ENCODE measurements at regions not wholly inside any gene's neighbourhood (a gene's known extent, or its start where the extent isn't known, plus 50 kb on each side); places are given as distances from the start of the nearest gene placed in this dataset.

DNA sequence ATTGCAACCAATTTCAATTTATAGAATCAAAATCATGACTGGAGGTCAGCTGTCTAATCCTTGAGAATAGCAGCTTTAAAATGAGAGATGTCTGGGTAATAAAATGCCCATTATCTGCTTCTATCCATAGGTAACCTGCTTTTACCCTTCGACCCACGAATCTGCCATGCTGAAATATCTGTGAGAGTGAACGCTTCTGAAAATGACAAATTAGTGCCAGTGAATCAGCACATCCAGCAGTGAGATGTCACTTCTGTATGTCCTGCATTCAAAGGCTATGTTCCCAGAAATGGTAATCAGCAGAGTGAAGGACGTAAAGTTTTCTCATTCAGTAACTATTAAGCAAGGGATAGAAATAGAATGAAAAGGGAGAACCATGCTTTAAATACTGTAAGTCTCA is 532.4 kb upstream of the ITGA1 start:
- DNase-seq: no peak

DNA sequence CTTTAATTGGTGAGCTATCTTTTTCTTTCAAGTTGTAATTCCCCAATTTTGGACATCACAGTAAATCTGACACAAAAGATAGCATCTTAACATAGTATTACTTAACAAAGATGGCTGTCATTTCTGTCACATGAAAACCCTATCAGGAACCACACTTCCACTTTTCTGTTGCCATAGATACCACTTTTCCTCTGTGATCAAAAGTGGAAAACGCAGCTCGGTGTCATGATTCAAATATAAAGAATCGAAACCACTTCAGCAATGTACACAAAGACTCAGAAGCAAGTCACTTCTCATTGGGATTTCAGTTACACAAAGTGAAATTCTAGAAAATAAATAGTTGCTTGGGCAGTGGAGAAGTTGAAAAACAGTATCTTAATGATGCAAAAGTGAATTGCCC is 524.9 kb upstream of the ITGA1 start:
- no peak for DNase-seq

DNA sequence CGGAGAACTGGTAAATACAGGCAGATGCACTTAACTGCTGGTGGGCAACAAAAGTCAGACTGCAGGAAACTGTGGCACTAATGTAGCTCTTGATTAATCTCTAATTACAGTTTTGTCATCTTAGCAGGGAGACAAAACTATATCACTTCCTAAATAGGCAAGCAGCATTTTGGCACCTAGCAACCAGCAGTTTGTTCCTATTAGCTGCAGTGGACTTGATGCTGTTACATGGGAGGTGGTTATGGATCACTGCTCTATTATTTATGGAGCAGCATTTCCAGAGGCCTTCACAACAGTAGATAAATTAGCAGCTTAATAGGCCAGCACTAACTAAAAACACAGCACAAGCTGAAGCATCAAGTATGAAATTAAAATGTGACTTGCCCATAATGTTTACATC is 518.3 kb upstream of the ITGA1 start:
- peak; percentile 53 for DNase-seq

DNA sequence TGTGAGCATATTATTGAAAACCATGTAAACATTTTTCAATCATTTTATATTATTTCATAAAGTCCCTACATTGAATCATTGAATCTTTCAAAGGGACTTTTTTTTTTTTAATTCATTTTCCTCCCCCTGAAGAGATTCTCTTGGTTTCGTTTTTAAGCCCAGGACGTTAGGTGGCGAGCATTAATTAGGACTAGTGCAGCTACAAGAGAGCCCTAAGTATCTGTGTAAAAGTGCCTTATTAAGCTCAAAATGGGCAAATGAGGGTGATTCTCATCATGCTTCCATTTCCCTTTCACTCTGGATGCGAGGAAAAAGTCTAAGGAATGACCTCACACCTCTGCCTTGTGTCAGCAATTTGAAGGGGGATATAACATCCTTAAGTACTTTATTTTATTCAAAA is 517.9 kb upstream of the ITGA1 start:
- DNase-seq: peak; percentile 24

DNA sequence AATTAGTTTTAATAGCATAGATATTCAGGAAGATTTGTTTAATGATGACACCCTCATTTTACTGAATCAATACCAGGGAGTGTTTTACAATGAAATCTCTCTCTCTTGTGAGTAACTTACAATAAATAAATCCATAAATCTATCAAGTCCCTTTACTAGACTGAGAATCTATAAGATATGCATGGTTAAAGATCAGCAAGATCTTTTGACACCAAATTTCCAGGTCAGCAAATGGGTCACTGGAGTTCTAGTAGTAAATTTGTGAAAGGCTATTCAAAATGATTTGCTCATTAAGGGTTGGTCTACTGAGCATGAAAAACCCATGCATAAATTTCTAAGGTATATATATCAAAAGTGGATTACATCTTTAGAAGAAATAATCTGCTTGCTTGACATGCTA is 512.1 kb upstream of the ITGA1 start:
- DNase-seq: no peak

DNA sequence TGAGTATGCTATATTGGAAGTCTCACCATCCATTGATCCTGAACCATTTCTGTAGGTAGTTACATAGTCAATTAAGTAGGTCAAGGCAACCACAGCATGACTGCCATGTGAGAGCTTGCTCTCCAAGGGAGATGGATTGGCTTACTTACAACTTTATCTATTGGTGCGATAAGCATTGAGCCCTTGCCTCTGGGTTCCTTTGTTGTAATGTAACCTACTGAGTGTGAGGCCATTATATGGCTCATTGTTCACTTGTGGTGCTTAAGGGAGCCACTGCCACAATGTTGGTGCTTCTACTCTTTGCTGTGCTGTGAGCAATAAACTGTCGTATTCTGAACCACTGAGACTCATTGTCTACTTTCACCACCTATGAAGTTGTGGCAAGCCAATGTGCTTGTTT is 510.6 kb upstream of the ITGA1 start:
- no peak for DNase-seq

DNA sequence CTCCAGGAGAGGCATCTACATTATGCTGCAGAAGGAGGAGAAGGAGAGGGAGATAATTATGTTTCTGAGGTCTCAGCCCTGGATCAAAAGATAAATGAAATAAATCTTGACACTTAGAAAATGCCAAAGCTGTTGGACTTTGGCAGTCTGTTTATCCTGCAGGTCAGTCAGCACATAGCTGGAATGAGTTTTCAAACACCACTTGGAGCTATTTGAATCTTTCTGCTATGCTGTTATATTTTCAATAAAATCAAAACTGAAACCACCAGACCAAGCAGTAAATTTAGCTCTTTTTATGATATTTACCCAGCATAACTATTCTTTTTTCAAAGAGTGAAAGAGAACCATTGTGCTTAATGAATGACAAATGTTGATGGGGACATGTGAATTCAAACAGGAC is 505.1 kb upstream of the ITGA1 start:
- no peak for DNase-seq

DNA sequence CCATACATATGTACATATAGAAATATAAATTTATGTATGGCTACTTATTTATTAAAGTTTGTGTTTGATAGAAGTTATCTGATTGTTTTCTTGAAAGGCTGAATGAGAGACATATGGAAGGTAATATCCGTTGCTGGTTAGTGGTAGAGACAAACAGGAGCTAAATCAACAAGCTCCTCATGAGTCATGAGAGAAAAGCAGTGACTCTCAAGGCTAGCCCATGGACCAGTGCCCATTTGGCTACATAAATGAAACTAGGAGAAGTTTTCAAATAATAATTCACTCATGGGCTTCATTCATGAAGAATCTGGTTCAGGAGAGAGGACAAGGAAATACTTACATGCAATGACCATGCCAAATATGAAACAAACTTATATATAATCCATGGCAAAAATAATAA is 504.5 kb upstream of the ITGA1 start:
- DNase-seq: no peak

DNA sequence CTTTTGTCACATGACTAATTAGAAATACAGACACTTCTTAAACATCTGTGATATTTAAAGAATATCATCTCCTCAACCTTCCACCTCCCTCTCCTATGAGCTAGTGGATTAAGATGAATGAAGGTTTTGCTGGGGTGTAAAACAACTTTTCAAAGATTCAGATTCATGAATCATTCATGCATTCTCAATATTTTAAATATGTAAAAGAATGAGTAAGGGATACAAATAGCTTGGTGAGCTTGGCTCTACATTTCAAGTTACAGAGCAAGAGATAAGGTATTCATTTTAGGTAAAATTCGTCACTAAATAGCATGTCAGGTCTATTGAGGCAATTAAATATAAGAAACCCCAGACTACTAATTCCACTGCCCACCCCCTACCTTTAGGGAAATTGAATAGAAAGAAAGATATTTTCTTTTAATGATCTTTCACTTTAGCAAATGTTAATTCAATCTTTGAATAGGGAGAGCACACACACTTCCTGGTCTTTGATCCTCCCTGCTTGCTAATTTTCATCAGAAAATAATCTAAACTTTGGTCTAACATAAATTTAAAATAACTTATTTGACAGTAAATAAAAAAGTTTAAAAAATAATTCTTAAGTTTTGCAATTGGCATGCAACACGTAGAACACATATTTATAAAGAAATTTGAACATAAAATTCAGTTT is 486.9 kb upstream of the ITGA1 start:
- DNase-seq: no peak

DNA sequence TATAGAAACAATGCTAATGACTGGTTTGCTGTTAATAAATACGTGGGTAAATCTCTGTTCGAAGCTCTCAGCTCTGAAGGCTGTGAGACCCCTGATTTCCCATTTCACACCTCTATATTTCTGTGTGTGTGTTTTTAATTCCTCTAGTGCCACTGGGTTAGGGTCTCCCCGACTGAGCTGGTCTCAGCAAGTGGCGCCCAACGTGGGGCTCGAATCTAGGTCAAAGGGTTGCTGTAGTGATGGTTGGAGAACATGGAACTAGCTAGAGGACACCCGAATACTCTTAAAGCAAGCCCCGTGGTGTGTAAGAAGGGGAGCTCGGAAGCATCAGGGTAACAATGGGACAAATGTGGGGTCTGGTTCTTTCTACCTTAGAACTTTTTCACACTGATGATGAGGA is 482.9 kb upstream of the ITGA1 start:
- DNase-seq: peak; percentile 5

DNA sequence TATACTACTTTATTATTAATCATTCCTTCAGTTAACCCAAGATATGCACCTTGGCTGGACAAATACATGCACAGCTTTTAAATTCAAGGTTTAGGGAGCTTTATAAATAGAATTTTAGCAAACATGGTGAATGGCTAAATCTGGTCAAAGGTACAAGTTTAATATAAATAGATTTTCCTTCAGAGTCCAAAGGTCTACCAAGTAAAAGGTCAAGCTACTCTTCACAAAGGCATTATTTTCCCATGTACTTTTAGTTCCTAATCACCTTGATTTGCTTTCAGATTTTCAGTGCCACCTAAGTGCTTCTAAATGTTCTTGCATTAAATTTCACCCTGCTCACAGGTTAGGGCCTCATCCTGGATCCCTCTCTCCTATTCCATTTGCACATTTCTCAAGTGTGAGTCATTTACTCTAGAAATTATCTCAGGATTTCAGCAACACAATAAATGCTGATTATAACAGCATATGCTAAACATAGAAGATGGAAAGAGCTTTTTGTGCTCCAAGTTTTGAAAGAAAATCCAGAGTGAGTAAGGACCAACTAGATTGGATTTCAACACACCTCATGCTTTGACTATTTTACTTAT is 459.4 kb upstream of the ITGA1 start:
- DNase-seq: no peak

DNA sequence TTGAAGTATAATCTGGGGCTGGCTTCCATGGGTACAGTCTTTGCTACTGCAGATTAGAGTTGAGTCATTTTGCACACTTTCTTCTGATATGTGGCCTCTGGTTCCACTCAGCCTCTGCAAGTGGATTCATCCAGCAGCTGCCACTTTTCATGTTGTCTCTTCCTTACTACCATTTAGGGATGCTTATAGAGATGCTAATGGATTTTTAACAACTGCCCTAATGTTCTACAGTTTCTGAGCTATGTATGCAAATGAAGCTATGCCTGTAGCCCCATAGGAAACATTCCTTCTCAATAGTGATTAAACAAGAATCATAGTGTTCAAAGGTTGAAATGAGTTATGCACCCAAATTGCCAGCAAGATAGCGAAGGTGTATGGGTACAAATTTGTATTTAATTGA is 456.0 kb upstream of the ITGA1 start:
- DNase-seq: no peak

DNA sequence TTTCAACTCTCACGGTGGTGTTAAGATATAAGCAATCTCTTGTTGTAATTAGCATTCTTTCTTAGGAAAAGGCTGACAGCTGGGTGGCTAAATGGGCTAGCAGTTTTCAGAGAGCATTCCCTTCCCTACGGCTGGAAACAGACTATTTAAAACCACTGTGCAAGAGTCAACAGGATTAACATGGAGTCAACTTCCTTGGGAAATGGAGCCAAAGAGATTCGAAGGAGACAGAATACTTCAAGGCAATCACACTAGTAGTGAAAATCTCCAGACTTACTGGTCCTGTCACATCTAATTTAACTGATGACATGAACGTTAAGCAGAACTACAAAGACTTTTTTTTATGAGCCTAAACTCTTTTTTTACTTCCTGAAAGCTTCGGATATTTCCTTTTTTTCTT is 453.3 kb upstream of the ITGA1 start:
- no peak for DNase-seq

DNA sequence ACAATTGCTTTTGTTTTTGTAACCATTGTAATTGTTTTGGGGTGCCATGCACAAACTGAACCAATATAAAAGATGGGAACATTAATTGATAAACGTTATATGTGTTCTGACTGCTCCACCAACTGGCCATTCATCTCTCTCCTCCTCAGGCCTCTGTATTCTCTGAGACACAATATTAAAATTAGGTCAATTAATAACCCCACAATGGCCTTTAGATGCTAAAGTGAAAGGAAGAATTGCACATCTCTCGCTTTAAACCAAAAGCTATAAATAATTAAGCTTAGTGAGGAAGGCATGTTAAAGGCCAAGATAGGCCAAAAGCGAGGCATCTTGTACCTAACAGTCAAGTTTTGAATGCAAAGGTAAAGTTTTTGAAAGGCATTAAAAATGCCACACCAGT is 448.4 kb upstream of the ITGA1 start:
- DNase-seq: no peak

DNA sequence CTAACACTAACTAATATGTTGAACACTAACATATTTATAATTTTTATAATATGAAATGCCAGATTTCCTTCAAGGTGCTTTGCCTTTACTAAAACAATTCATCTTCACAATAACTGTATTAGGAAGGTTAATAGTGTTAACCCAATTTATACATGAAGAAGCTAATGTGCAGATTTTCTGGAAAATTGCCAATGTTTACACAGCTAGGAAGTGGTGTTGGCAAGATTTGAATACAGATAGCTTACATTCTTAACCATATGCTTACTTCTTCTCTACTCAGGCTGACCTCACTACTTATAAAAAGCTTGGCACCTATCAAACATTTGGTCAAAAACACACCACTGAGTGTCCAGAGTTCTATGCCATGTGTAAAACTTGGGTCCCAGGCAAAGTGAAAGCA is 445.4 kb upstream of the ITGA1 start:
- DNase-seq: no peak

DNA sequence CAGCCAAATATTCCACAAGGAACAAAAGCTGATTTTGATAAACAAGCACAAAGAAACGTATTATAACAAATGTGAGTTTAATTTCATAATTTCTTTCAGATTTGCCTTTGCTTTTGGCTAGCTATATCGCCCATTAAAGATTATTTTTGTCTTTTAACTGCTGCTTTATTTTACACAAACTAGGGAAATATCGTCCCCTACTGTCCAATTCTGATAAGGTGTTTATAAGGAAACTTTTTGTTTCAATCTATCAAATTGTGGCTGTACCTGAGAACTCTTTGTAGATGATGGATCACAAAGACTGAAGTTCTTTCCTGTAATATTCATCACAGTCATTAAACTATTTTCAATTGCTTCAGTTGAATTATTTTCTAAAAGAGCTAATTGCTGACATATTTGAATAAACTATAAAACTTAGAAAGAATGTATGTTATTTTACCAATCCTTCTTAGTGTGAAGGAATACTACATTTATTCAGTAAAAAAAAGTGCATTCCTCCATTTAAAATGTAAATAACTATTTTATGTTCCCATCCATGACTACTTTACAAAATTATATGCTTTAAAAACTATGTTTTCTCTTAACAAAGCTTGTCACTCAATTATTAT is 431.3 kb upstream of the ITGA1 start:
- DNase-seq: no peak

DNA sequence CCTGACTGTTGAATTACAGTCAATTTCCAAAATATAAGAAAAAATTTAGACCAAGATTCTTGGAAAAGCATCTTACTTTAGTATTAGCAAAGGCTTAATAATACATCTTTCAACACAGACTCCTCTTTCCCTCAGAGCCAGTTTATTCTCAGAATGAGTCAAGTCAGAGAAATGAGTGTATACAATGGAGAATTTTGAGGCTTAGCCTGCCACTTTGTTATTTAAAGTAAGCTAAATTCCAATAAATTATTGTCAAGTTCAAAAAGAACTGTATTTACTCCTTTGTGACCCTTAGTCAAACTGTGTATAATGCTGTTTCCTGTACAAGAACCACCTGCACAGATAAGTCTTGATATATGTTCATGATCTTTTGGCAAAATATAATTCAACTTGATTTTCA is 428.5 kb upstream of the ITGA1 start:
- DNase-seq: no peak

DNA sequence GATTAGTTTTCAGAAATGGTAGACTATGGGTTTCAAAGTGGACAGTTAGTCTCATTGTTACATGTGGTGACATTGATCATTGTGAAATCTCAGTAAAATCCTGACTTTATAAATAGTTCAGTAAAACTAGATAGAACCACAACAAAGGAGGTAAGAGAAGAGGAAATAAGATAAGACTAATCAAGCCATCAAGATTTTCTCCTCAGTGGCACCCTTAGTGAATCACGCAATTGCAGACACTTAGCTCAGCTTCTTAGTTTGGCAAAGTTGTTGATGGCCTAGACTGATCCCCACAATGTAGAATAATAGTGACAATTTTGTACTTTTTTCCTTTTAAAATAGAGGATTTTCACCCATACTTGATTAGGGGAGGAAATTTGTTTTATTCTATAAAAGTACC is 426.7 kb upstream of the ITGA1 start:
- DNase-seq: no peak

DNA sequence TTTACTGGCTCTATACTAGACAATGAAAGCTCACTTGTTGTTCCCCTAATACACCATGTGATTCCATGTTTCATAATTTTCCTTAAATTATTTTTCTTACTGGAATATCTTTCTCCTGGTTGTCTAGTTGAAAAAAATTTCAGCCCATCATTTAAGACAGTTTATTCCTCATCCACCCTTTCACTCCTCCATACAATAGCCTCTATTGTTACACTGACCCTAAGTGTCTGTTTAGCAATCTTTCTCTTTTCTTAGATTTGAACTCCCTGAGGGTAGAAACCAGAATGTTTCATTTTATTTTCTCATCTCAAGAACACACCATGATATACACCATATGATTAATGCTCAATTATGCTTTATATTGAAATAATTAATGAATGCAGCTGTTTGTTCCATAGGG is 413.4 kb upstream of the ITGA1 start:
- DNase-seq: no peak

DNA sequence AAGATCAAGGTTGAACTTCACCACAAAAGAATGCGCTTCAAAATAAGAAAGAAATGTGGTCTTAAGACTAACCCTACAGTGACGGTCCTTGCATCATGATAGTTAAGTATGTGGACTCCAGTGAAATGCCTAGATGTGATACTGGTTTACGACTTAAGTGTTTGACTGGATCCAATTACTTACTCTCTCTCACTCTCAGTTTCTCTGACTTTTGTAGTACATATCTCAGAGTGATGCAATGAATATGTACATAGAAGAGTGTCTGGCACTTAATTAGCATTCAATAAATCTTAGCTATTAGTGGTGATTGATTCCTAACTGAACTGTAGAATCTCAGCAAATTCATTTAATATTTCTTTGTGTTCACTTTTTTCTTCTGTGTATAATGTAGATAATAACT is 411.7 kb upstream of the ITGA1 start:
- DNase-seq: no peak

DNA sequence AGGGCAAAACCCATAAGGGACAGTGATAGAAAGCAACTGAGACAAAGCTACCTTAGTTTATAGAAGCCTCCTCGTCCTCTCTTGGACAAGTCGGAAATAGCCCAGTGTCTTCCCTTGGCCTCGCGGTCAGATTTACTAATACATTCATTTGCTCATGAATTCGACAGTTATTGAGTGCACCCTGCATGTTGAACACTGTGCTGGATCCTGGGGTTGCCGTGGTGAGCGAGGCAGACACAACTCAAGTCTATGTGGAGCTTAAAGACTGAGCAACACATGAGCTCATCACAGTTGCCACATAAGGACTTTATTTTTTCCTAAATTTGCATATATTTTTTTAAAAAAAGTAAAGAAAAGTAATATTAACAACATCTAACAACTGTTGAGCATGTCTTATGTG is 411.1 kb upstream of the ITGA1 start:
- no peak for DNase-seq

DNA sequence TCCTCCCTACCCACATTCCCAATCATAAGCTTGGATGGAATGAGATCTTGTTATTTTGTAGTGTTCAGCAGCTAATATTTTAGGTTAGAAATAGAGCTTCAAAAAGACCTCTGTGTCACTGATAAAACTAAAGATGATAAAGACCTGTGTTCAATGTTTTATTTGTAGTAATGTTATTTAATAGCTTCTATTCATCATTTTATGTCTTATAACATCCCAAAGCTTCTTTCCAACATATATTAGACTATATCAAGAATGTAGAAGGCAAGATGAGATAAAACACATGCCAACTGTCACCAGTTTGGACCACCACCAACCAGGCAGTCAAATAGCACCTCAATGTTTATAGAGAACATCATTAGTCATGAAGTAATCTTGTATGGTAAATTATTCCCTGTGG is 409.5 kb upstream of the ITGA1 start:
- DNase-seq: no peak

DNA sequence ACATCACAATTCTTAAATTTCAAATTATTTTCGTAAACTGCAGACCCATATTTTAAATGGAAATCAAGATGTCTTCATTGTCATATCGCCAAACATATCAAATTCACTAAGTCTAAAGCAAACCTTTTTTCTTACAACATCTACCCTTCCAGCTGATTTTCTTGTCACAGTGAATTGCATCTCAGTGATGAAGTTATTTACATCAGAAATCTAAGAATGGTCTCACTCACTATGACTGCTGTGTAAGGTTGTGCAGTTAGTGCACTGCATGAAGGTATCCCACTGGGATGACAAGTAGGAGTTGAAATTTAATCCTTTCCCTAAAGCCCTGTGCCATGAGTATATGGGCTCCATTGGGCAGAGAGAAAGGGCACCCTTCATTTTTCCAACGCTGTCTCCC is 399.4 kb upstream of the ITGA1 start:
- DNase-seq: no peak

DNA sequence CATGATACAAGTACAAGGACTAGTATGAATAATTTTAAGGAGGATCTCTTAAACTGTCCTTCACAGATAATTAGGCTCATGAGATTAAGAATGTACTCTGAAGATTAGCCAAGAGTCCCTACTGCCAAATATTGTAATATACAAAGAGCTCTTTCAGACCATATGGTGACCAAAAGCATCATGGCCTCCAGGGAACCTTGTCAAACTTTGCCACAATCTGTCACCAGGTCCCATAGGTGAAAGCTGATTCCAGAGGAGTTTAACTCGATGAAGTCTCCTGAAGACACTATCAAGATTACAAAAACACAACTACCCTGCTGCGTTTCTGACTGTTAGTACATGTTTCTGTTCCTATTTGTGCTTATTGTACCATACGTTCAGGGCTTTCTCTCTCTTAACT is 395.4 kb upstream of the ITGA1 start:
- DNase-seq: peak; percentile 5

DNA sequence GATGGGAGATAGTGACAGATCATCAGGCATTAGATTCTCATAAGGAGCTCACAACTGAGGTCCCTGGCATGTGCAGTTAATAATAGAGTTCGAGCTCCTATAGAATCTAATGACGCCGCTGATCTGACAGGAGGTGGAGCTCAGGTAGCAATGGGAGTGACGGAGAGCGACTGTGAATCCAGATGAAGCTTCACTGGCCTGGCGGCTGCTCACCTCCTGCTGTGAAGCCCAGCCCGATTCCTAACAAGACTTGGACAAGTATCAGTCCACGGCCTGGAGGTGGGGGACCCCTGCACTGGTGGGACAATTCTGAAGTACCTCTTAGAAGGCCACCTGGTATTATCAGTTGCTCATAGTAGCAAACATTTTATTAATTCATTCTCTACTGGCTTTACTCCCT is 377.9 kb upstream of the ITGA1 start:
- DNase-seq: no peak
